GM04504 (cell line): ENCODE measurements at regions not wholly inside any gene's neighbourhood (a gene's known extent, or its start where the extent isn't known, plus 50 kb on each side); places are given as distances from the start of the nearest gene placed in this dataset.
A peak's percentile ranks its signal among the peaks of the same experiment; 100 is the strongest.
"Not testable (repeated sequence)": the region's sequence is repeated elsewhere in the genome, so short reads cannot be mapped to it uniquely, and the experiment has no call there.

Experiments used
- DNase-seq: peaks from one replicate; pipeline ENCODE4 v3.0.0-alpha.2; 2012; ENCODE audit warnings: low read depth

GRCh38 chr9:41273549-41274267 is 84.6 kb upstream of the ZNG1F start:
- peak; percentile 15 for DNase-seq

DNA sequence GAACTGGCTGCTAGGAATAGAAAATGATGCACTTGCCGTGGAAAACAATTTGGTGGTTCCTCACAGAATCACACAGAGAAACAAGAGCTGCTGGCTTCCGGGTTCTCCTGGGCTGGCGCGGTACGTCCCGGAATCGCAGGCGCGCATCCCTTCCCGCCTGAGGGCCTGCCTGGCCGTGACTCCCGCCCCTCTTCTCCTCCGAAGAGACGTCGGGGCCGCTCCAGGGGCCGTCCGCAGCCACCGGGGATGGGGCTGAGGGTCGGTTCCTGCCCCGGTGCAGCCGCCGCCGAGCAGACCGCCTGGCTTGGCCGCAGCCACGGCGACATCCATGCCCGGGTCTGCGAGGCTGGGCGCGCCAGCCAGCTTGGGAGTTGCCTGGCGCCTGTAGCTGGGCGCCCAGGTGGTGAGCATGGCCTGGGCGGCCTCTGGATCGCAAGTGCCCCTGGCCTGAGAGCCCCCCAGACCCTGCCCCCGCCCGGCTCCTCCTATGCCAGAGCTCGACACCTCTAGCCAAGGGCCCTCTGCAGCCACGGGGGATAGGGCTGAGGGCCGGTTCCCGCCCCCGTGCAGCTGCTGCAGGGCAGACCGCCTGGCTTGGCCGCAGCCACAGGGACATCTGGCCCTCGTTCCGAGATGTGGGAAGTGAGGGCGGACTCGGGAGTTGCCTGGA is 83.9 kb upstream of the ZNG1F start:
- not testable (repeated sequence) for DNase-seq

DNA sequence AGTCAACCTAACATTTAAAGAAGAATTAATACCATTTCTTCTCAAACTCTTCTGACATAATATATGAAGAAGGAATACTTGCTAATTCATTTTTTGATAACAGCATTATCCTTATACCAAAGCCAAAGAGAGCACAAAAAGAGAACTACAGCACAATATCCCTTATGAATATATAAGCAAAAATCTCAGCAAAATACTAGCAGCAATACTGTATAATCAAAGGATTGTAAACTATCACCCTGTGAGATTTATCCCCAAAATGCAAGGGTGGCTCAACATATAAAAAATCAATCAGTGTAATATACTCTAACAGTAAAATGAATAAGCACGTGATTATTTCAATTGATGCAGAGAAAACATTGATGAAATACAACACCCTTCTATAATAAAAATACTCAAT is 81.9 kb upstream of the ZNG1F start:
- not testable (repeated sequence) for DNase-seq

DNA sequence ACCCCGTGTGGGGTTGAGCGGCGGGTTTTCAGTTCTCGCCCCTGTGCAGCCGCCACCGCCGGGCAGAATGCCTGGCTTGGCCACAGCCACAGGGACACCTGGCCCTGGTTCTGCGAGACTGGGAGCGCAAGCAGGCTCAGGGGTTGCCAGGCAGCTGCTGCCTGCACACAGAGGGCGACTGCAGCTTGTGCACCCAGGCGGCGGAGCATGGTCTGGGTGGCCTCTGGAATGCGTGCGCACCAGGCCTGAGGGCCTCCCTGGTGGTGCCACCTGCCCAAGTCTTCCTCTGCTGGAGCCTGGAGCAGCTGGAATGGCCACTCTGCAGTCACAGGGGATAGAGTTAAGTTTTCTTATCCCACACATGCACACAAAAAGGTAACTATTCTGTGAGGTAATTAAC is 80.4 kb upstream of the ZNG1F start:
- DNase-seq: not testable (repeated sequence)

DNA sequence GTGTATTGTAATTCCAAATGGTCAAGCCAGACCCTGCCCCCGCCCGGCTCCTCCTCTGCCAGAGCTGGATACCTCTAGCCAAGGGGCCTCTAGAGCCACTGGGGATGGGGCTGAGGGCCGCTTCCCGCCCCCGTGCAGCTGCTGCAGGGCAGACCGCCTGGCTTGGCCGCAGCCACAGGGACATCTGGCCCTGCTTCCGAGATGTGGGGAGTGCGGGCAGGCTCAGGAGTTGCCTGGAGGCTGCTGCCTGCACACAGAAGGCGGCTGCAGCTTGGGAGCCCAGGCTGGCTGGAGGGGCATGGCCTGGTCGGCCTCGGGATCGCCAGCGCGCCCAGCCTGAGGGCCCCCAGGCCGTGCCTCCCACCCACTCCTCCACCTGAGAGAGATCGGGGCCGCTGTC is 79.9 kb upstream of the ZNG1F start:
- DNase-seq: not testable (repeated sequence)

DNA sequence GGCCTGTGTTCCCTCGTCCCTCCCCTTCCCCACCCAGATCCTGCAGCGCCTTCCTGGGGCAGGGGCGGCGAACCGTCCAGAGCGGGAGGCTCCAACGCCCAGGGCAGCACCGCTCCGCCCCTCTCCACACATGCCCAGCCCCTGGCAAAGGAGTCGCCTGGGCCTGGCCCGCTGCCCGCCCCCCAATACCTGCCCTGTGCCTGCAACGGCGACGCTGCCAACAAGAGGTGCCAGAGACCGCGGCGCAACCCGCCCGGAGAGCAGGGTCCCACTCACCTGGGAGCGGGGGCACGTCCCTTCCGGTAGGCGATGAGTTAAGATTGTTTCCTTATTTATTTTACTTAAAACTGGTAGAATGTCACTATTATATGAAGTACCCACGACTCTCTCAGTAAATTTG is 77.5 kb upstream of the ZNG1F start:
- DNase-seq: not testable (repeated sequence)

- DNase-seq: not testable (repeated sequence)
Measured at GRCh38 chr9:41266000-41266399, 76.9 kb upstream of the ZNG1F start.

GRCh38 chr9:41251973-41252372 is 62.9 kb upstream of the ZNG1F start:
- DNase-seq: not testable (repeated sequence)

DNA sequence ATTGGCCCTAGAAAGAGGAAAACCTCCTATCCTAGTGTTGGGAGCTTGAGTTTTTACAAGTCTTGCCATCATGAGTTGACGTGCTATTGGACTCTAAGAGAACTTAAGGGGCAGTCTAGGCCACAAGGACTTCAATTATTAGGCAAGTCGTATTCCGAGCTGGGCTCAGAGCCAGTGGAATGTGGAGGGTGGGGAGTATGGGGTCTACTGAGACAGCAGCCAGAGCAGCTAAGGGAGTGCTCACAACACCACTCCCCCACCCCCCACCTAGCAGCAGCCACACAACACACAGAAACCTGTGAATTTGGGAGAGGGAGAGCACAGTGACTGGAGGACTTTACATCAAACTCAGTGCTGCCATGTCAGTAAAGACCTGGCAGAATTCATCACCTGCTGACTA is 62.0 kb upstream of the ZNG1F start:
- not testable (repeated sequence) for DNase-seq

- not testable (repeated sequence) for DNase-seq
Measured at GRCh38 chr9:41246702-41247101, 57.6 kb upstream of the ZNG1F start.
